ENCODE measurements at regions not wholly inside any gene's neighbourhood (a gene's known extent, or its start where the extent isn't known, plus 50 kb on each side); places are given as distances from the start of the nearest gene placed in this dataset.
A peak's percentile ranks its signal among the peaks of the same experiment; 100 is the strongest.
"Not testable (repeated sequence)": the region's sequence is repeated elsewhere in the genome, so short reads cannot be mapped to it uniquely, and the experiment has no call there.

DNA sequence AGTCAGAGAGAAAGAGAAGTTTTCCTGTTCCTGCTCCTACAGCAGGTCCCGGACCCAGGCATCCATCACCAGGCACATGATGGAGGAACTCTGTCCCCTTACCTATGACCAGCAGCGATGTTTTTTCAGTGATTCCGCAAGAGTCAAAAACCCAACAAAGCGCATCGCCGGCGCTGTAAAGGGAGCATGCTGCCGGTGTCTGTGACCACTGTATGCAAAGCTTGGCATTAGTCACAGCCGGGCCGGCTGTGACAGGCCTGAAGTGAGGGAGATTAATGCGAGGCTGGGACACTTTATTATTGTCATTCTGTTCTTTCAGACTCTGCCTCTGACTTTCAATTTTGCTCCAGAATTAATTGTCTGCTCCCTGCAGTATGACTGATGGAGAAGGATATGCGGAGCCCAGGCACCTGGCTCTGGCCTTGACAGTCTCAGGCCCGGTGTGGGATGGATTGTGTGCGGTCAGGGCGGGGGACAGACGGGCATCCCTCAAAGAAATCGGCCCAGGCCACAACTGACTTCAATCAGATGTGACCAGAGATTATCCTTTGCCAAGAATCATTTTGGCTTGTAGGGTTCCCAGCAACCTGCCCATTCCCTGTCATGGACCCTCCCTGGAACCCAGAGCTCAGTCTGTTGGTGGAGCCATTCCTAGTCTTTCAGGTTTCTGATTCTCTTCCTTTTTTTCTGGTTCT, 462.0 kb upstream of the ZNF507 start:
- Histone ChIP-seq H3K9ac (ENCODE audit: low read depth, low read length) (no peak overlapping the region), H3K36me3 (ENCODE audit: control insufficient read depth, insufficient read depth, low read length) (no peaks in the 10 kb centered on the region), H3K9me3 (ENCODE audit: control insufficient read depth, insufficient read depth, low read length) (no peaks in the 10 kb centered on the region), H3K4me1 (ENCODE audit: control insufficient read depth, insufficient read depth, low read length) (no peaks in the 10 kb centered on the region; the same call in 1 of the 2 replicates), H3K4me3 (ENCODE audit: low read depth, low read length) (no peak overlapping the region), H3K27me3 (ENCODE audit: control insufficient read depth, insufficient read depth, low read length) (no peaks in the 10 kb centered on the region), H3K27ac (ENCODE audit: low read depth, low read length) (no peak overlapping the region)

DNA sequence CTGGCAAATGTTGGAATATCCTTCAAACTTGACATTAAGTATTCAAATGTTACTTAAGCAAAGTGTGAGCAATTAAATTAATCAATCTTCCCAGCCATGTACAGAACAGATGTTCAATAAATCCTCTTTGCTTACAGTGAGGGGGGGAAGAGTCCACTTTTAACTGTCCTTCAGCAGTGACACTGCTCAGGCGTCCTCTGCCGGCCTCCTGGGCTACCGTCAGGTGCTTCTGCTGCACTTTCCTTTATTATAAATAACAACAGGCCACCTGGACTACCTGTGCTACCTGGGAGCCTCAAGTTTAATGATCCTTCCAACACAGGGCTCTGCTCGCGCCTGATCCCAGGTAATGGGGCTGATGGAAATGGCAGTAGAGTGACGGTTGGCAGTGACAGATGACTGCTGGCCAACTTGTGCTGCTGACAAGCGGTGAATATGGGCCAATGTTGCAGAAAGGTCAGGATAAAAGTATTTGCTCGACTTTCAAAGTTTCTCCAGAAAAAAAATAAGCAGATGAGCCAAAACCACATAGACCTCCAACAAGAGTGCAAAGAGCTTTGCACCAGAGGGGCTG, 460.0 kb upstream of the ZNF507 start:
- no peaks in the 10 kb centered on the region for H3K36me3 ChIP-seq (ENCODE audit: control insufficient read depth, insufficient read depth, low read length)
- no peak overlapping the region for H3K27ac ChIP-seq (ENCODE audit: low read depth, low read length)
- no peaks in the 10 kb centered on the region for H3K4me1 ChIP-seq (ENCODE audit: control insufficient read depth, insufficient read depth, low read length)
- no peak overlapping the region for H3K9ac ChIP-seq (ENCODE audit: low read depth, low read length)
- H3K27me3 ChIP-seq (ENCODE audit: control insufficient read depth, insufficient read depth, low read length) = no peaks in the 10 kb centered on the region
- no peak overlapping the region for H3K4me3 ChIP-seq (ENCODE audit: low read depth, low read length)
- no peaks in the 10 kb centered on the region for H3K9me3 ChIP-seq (ENCODE audit: control insufficient read depth, insufficient read depth, low read length)

GRCh38 chr19:31890230-31890629, 455.2 kb upstream of the ZNF507 start:
- Histone ChIP-seq H3K36me3 (ENCODE audit: control insufficient read depth, insufficient read depth, low read length) (no peaks in the 10 kb centered on the region), H3K27ac (ENCODE audit: low read depth, low read length) (no peak overlapping the region), H3K4me3 (ENCODE audit: low read depth, low read length) (no peak overlapping the region), H3K9me3 (ENCODE audit: control insufficient read depth, insufficient read depth, low read length) (no peaks in the 10 kb centered on the region), H3K4me1 (ENCODE audit: control insufficient read depth, insufficient read depth, low read length) (peaks cover 14% of the 10 kb centered on the region), H3K27me3 (ENCODE audit: control insufficient read depth, insufficient read depth, low read length) (peaks cover 8% of the 10 kb centered on the region; the same call in 1 of the 2 replicates), H3K9ac (ENCODE audit: low read depth, low read length) (no peak overlapping the region)

GRCh38 chr19:31892060-31892459, 453.4 kb upstream of the ZNF507 start:
- peaks cover 14% of the 10 kb centered on the region for H3K4me1 ChIP-seq (ENCODE audit: control insufficient read depth, insufficient read depth, low read length)
- H3K27me3 ChIP-seq (ENCODE audit: control insufficient read depth, insufficient read depth, low read length) = peaks cover 8% of the 10 kb centered on the region; the same call in 1 of the 2 replicates
- H3K9me3 ChIP-seq (ENCODE audit: control insufficient read depth, insufficient read depth, low read length) = no peaks in the 10 kb centered on the region
- H3K4me3 ChIP-seq (ENCODE audit: low read depth, low read length) = no peak overlapping the region
- H3K9ac ChIP-seq (ENCODE audit: low read depth, low read length) = 0 out of 2 replicates have a peak overlapping the region, but pooled peaks have one; percentile 24
- H3K36me3 ChIP-seq (ENCODE audit: control insufficient read depth, insufficient read depth, low read length) = no peaks in the 10 kb centered on the region
- H3K27ac ChIP-seq (ENCODE audit: low read depth, low read length) = peak overlapping the region; percentile 45

DNA sequence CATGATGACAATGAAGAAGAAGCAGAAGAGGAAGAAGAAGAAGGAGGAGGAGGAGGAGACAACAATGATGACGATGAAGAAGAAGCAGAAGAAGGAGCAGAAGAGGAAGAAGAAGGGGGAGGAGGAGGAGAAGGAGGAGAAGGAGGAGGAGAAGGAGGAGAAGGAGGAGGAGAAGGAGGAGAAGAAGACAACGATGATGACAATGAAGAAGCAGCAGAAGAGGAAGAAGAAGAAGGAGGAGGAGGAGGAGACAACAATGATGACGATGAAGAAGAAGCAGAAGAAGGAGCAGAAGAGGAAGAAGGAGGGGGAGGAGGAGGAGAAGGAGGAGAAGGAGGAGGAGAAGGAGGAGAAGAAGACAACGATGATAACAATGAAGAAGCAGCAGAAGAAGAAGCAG, 451.9 kb upstream of the ZNF507 start:
- not testable (repeated sequence) for H3K27me3 ChIP-seq (ENCODE audit: control insufficient read depth, insufficient read depth, low read length); H3K27ac ChIP-seq (ENCODE audit: low read depth, low read length); H3K9me3 ChIP-seq (ENCODE audit: control insufficient read depth, insufficient read depth, low read length); H3K4me3 ChIP-seq (ENCODE audit: low read depth, low read length); H3K9ac ChIP-seq (ENCODE audit: low read depth, low read length); H3K36me3 ChIP-seq (ENCODE audit: control insufficient read depth, insufficient read depth, low read length)
- peaks cover 14% of the 10 kb centered on the region for H3K4me1 ChIP-seq (ENCODE audit: control insufficient read depth, insufficient read depth, low read length)

GRCh38 chr19:31894451-31894850, 451.0 kb upstream of the ZNF507 start:
- no peak overlapping the region for H3K27ac ChIP-seq (ENCODE audit: low read depth, low read length)
- H3K4me1 ChIP-seq (ENCODE audit: control insufficient read depth, insufficient read depth, low read length) = peaks cover 14% of the 10 kb centered on the region
- H3K9me3 ChIP-seq (ENCODE audit: control insufficient read depth, insufficient read depth, low read length) = no peaks in the 10 kb centered on the region
- H3K27me3 ChIP-seq (ENCODE audit: control insufficient read depth, insufficient read depth, low read length) = peaks cover 8% of the 10 kb centered on the region; the same call in 1 of the 2 replicates
- H3K36me3 ChIP-seq (ENCODE audit: control insufficient read depth, insufficient read depth, low read length) = no peaks in the 10 kb centered on the region
- H3K9ac ChIP-seq (ENCODE audit: low read depth, low read length) = no peak overlapping the region
- no peak overlapping the region for H3K4me3 ChIP-seq (ENCODE audit: low read depth, low read length)

- H3K36me3 ChIP-seq (ENCODE audit: control insufficient read depth, insufficient read depth, low read length) = no peaks in the 10 kb centered on the region
- no peak overlapping the region for H3K9ac ChIP-seq (ENCODE audit: low read depth, low read length)
- no peaks in the 10 kb centered on the region for H3K9me3 ChIP-seq (ENCODE audit: control insufficient read depth, insufficient read depth, low read length)
- H3K27me3 ChIP-seq (ENCODE audit: control insufficient read depth, insufficient read depth, low read length) = no peaks in the 10 kb centered on the region
- no peak overlapping the region for H3K4me3 ChIP-seq (ENCODE audit: low read depth, low read length)
- H3K27ac ChIP-seq (ENCODE audit: low read depth, low read length) = no peak overlapping the region
- no peaks in the 10 kb centered on the region for H3K4me1 ChIP-seq (ENCODE audit: control insufficient read depth, insufficient read depth, low read length)
Observed at GRCh38 chr19:31897292-31897691, 448.1 kb upstream of the ZNF507 start.

DNA sequence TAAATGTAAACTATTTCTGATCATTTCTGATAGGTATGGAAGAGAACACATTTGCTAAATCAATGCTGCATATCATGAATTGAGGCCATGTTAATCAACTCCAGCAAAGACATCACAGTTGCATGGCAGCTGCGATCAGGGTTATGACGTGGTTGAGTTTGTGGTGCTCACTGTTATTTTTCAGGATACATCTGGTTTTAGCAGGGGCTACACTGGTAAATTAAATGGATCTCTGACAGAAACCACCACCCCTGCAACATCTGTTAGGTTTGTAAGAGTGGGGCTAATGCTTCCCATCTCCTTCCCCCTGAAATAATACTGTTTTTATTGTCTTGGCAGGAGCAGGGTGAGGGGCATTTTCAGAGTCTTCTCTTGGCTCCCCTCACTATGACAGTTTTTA, 444.4 kb upstream of the ZNF507 start:
- H3K27ac ChIP-seq (ENCODE audit: low read depth, low read length) = no peak overlapping the region

DNA sequence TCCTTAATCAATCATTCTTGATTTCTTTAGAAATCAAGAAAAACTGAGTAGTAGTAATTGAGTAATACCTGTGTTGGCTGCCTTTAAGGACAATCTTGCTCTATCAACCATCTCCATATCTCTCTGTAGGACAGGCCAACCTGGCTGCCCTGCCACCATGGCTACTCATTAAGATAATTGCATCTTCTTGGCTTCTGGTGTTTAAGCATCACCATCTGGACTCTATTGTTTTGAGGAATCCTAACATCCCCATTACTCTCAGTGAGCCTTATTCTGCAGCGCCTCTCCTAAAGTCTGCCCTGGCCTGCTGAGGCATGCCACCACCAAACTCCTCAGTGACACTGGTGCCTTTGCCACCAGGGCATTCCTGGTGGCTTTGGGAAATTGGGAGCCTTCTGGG, 442.6 kb upstream of the ZNF507 start:
- H3K27me3 ChIP-seq (ENCODE audit: control insufficient read depth, insufficient read depth, low read length) = no peaks in the 10 kb centered on the region
- H3K36me3 ChIP-seq (ENCODE audit: control insufficient read depth, insufficient read depth, low read length) = no peaks in the 10 kb centered on the region
- H3K4me3 ChIP-seq (ENCODE audit: low read depth, low read length) = no peak overlapping the region

More for the DNA sequence above, 444.4 kb upstream of the ZNF507 start:
- Histone ChIP-seq H3K27me3 (ENCODE audit: control insufficient read depth, insufficient read depth, low read length) (no peaks in the 10 kb centered on the region), H3K4me1 (ENCODE audit: control insufficient read depth, insufficient read depth, low read length) (peaks cover 5% of the 10 kb centered on the region; the same call in 1 of the 2 replicates), H3K4me3 (ENCODE audit: low read depth, low read length) (no peak overlapping the region), H3K36me3 (ENCODE audit: control insufficient read depth, insufficient read depth, low read length) (no peaks in the 10 kb centered on the region), H3K9ac (ENCODE audit: low read depth, low read length) (no peak overlapping the region), H3K9me3 (ENCODE audit: control insufficient read depth, insufficient read depth, low read length) (no peaks in the 10 kb centered on the region)

DNA sequence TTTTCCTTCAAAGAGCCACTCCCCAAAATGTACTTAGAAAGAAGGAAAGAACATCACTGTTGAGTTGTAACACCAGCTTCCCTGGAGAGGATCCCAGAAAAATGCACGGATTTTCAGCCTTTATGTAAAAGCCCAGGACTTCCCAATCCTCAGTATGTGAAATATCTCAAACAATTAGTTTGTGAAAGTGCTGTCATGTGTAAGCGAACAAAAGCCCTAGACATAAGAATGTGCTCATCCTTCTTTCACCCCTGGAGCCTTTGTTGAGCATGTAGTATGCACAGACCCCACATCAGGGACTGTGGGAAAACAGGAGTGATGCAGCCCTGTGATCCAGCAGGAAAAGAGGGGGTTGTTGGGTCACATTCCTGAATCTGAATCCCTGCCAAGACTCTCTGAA, 441.4 kb upstream of the ZNF507 start:
- Histone ChIP-seq H3K27ac (ENCODE audit: low read depth, low read length) (no peak overlapping the region), H3K9ac (ENCODE audit: low read depth, low read length) (no peak overlapping the region), H3K9me3 (ENCODE audit: control insufficient read depth, insufficient read depth, low read length) (no peaks in the 10 kb centered on the region), H3K4me1 (ENCODE audit: control insufficient read depth, insufficient read depth, low read length) (peaks cover 5% of the 10 kb centered on the region; the same call in 1 of the 2 replicates), H3K36me3 (ENCODE audit: control insufficient read depth, insufficient read depth, low read length) (no peaks in the 10 kb centered on the region), H3K4me3 (ENCODE audit: low read depth, low read length) (no peak overlapping the region), H3K27me3 (ENCODE audit: control insufficient read depth, insufficient read depth, low read length) (no peaks in the 10 kb centered on the region)

More for the DNA sequence above, 442.6 kb upstream of the ZNF507 start:
- no peaks in the 10 kb centered on the region for H3K9me3 ChIP-seq (ENCODE audit: control insufficient read depth, insufficient read depth, low read length)
- no peak overlapping the region for H3K9ac ChIP-seq (ENCODE audit: low read depth, low read length)
- H3K4me1 ChIP-seq (ENCODE audit: control insufficient read depth, insufficient read depth, low read length) = peaks cover 5% of the 10 kb centered on the region; the same call in 1 of the 2 replicates
- no peak overlapping the region for H3K27ac ChIP-seq (ENCODE audit: low read depth, low read length)

DNA sequence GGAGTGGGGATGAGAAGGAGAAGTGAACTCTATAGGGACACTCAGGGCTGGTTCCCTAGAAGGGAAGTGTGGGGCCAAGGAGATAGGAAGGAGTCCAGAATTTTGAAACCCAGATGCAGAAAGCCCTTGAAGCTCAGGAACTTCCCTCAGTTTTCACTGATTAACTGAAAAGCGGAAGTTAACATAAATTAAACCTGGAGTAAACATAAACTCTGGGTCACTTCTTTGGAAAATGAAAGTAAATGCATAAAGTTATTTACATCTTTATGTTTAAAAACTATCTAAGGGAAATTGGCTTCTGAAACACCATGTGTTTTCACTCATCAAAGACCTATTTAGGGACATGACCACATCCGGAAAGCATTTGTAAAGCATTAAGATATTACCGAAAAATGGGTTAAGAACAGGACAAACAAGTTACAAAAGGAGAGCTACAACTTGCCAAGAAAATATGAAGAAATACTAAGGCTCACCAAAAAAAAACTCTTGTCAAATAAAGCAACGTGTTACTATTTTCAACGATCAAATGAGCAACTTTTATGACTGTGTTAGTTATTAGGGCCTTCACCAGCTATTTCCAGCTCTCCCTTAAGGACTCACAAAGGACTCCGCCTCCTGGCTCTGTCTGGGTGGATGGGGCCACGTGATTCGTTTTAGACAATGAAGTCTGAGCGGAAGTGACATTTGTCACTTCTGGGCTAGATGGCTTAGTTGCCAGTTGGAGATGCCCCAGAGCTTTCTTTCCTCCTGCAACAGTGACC, 439.1 kb upstream of the ZNF507 start:
- Histone ChIP-seq H3K4me3 (ENCODE audit: low read depth, low read length) (no peak overlapping the region), H3K27ac (ENCODE audit: low read depth, low read length) (no peak overlapping the region), H3K4me1 (ENCODE audit: control insufficient read depth, insufficient read depth, low read length) (peaks cover 5% of the 10 kb centered on the region; the same call in 1 of the 2 replicates), H3K9me3 (ENCODE audit: control insufficient read depth, insufficient read depth, low read length) (no peaks in the 10 kb centered on the region), H3K27me3 (ENCODE audit: control insufficient read depth, insufficient read depth, low read length) (no peaks in the 10 kb centered on the region), H3K36me3 (ENCODE audit: control insufficient read depth, insufficient read depth, low read length) (no peaks in the 10 kb centered on the region), H3K9ac (ENCODE audit: low read depth, low read length) (no peak overlapping the region)

Data from HUES48 (cell line).